ENCODE measurements at regions not wholly inside any gene's neighbourhood (a gene's known extent, or its start where the extent isn't known, plus 50 kb on each side); places are given as distances from the start of the nearest gene placed in this dataset.

DNA sequence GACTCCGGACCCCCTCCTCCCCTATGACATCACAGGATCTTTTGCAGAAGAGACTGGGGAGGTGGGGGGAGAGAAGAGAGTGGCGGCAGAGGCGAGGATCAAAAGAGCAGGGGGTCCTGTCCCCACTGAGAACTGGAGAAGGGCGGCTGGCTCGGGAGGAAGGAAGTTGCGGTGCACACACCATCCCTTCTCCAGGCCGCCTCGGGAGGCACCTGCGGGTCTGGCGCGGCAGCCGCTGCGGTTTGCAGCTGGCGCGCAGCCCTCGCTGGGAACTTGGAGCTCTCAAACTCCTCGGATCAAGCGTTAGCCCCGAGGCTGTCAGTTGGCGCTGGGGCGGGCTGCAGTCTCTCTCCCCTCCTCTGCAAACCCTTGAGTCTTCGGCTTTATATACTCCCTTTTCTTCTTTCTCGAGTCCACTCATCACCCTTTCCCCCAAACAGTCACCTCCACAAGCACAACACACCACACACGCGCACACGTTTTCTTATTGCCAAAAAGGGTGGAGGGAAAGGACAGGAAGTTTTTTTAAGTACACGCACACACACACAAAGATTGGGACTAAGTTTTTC lies 180.7 kb downstream of the TBXT start (continued):
- TF ChIP-seq ZNF843 (tag by site-specific recombination; IDR thresholded peaks at IDR 0.05) (0 out of 2 replicates have a peak, but pooled peaks have one; percentile 30), PRDM1 (tag by site-specific recombination; IDR thresholded peaks at IDR 0.05) (0 out of 2 replicates have a peak, but pooled peaks have one; percentile 27), IKZF3 (tag by site-specific recombination; IDR thresholded peaks at IDR 0.05) (0 out of 2 replicates have a peak, but pooled peaks have one; percentile 25), MYNN (tag by site-specific recombination; IDR thresholded peaks at IDR 0.05; ENCODE audit: borderline replicate concordance) (0 out of 2 replicates have a peak, but pooled peaks have one; percentile 9)

DNA sequence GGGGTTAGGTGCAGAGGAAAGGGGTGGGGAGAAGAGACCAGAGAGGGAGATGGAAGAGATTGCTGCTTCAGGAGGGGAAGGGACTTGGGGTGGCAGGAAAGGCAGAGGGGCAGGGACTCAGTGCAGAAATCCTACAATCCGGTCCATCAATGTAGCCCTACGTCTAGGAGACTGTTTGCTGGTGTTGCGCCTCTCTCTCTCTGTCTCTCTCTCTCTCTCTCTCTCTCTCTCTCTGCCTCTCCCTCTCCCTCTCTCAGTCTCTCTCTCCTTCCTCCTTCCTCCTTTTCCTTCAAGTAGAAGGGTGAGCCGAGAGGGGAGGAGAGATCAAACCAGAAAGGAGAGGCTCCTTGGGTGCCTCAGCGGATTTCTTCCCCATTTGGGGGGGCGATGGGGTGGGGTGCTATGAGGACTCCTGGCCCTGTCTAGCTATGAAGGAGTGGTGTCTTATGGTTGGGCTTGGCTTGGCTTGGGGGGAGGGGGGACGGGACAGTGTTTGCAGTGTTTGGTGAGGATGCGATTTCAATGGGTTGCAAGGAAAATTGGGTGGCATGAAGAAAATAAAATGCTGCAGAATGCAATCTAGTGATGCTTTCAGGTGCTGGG lies 181.2 kb downstream of the TBXT start:
- TF ChIP-seq BCL11A (tag by site-specific recombination; IDR thresholded peaks at IDR 0.05; ENCODE audit: low read depth) = no peak
- peak; percentile 94 for TF ChIP-seq ZNF596 (tag by site-specific recombination; IDR thresholded peaks at IDR 0.05)
- no peak for TF ChIP-seq ZNF239 (tag by site-specific recombination; IDR thresholded peaks at IDR 0.05)
- TF ChIP-seq, protein P1, sequence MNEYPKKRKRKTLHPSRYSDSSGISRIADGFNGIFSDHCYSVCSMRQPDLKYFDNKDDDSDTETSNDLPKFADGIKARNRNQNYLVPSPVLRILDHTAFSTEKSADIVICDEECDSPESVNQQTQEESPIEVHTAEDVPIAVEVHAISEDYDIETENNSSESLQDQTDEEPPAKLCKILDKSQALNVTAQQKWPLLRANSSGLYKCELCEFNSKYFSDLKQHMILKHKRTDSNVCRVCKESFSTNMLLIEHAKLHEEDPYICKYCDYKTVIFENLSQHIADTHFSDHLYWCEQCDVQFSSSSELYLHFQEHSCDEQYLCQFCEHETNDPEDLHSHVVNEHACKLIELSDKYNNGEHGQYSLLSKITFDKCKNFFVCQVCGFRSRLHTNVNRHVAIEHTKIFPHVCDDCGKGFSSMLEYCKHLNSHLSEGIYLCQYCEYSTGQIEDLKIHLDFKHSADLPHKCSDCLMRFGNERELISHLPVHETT (tag by site-specific recombination; IDR thresholded peaks at IDR 0.05) = 0 out of 2 replicates have a peak, but pooled peaks have one; percentile 5
- TF ChIP-seq BCL6B (tag by site-specific recombination; IDR thresholded peaks at IDR 0.05) = no peak
- TF ChIP-seq ZNF518A (tag by site-specific recombination; conservative IDR thresholded peaks at IDR 0.05; ENCODE audit: low read depth) = no peak
- 0 out of 2 replicates have a peak, but pooled peaks have one; percentile 8 for TF ChIP-seq ZNF202 (tag by site-specific recombination; IDR thresholded peaks at IDR 0.05; ENCODE audit: borderline replicate concordance)
- TF ChIP-seq, protein P2, sequence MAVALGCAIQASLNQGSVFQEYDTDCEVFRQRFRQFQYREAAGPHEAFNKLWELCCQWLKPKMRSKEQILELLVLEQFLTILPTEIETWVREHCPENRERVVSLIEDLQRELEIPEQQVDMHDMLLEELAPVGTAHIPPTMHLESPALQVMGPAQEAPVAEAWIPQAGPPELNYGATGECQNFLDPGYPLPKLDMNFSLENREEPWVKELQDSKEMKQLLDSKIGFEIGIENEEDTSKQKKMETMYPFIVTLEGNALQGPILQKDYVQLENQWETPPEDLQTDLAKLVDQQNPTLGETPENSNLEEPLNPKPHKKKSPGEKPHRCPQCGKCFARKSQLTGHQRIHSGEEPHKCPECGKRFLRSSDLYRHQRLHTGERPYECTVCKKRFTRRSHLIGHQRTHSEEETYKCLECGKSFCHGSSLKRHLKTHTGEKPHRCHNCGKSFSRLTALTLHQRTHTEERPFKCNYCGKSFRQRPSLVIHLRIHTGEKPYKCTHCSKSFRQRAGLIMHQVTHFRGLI (tag by site-specific recombination; IDR thresholded peaks at IDR 0.05) = peak; percentile 97
- TF ChIP-seq ZNF792 (tag by site-specific recombination; IDR thresholded peaks at IDR 0.05) = no peak
- TF ChIP-seq, protein P3, sequence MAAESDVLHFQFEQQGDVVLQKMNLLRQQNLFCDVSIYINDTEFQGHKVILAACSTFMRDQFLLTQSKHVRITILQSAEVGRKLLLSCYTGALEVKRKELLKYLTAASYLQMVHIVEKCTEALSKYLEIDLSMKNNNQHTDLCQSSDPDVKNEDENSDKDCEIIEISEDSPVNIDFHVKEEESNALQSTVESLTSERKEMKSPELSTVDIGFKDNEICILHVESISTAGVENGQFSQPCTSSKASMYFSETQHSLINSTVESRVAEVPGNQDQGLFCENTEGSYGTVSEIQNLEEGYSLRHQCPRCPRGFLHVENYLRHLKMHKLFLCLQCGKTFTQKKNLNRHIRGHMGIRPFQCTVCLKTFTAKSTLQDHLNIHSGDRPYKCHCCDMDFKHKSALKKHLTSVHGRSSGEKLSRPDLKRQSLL (tag by site-specific recombination; IDR thresholded peaks at IDR 0.05) = no peak
- TF ChIP-seq ZNF560 (tag by site-specific recombination; IDR thresholded peaks at IDR 0.05; ENCODE audit: borderline replicate concordance) = no peak
- TF ChIP-seq ZFP69B (tag by site-specific recombination; IDR thresholded peaks at IDR 0.05) = no peak
- TF ChIP-seq RBAK (tag by site-specific recombination; IDR thresholded peaks at IDR 0.05) = no peak
- no peak for TF ChIP-seq ZNF114 (tag by site-specific recombination; IDR thresholded peaks at IDR 0.05)
- no peak for TF ChIP-seq WT1 (tag by site-specific recombination; IDR thresholded peaks at IDR 0.05)
- no peak for TF ChIP-seq ZNF155 (tag by site-specific recombination; IDR thresholded peaks at IDR 0.05)
- TF ChIP-seq, protein P4, sequence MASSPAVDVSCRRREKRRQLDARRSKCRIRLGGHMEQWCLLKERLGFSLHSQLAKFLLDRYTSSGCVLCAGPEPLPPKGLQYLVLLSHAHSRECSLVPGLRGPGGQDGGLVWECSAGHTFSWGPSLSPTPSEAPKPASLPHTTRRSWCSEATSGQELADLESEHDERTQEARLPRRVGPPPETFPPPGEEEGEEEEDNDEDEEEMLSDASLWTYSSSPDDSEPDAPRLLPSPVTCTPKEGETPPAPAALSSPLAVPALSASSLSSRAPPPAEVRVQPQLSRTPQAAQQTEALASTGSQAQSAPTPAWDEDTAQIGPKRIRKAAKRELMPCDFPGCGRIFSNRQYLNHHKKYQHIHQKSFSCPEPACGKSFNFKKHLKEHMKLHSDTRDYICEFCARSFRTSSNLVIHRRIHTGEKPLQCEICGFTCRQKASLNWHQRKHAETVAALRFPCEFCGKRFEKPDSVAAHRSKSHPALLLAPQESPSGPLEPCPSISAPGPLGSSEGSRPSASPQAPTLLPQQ (tag by site-specific recombination; IDR thresholded peaks at IDR 0.05) = no peak
- TF ChIP-seq ZNF366 (tag by site-specific recombination; conservative IDR thresholded peaks at IDR 0.05) = peak; percentile 60
- 0 out of 2 replicates have a peak, but pooled peaks have one; percentile 1 for TF ChIP-seq SP2 (tag by site-specific recombination; IDR thresholded peaks at IDR 0.05)
- no peak for TF ChIP-seq ZNF341 (tag by site-specific recombination; IDR thresholded peaks at IDR 0.05; ENCODE audit: low read depth)
- Histone ChIP-seq H3K27ac (ENCODE audit: extremely low read depth, low read depth, low read length) (no peak overlapping the region), H3K9me3 (ENCODE audit: control insufficient read depth, insufficient read depth, low read depth, low read length) (no peaks in the 10 kb centered on the region), H3K4me3 (ENCODE audit: low read depth, low read length) (peak overlapping the region; percentile 64), H3K4me1 (ENCODE audit: control insufficient read depth, insufficient read depth, low read length) (peaks cover 3% of the 10 kb centered on the region; the same call in 1 of the 2 replicates), H3K36me3 (ENCODE audit: control insufficient read depth in 2 of 2, insufficient read depth in 1 of 2, low read length in 2 of 2) (no peaks in the 10 kb centered on the region)
- CTCF ChIA-PET = interaction anchor here (1.0 to 1.7 kb wide), 3 partner anchors 20 to 101 kb away, joined by 4 to 5 read pairs (median 4); no protein-coding TSS in a partner anchor
- POLR2A ChIA-PET = no interaction called here

Measured in HEK293 (cell line).